ENCODE measurements at regions not wholly inside any gene's neighbourhood (a gene's known extent, or its start where the extent isn't known, plus 50 kb on each side); places are given as distances from the start of the nearest gene placed in this dataset.

DNA sequence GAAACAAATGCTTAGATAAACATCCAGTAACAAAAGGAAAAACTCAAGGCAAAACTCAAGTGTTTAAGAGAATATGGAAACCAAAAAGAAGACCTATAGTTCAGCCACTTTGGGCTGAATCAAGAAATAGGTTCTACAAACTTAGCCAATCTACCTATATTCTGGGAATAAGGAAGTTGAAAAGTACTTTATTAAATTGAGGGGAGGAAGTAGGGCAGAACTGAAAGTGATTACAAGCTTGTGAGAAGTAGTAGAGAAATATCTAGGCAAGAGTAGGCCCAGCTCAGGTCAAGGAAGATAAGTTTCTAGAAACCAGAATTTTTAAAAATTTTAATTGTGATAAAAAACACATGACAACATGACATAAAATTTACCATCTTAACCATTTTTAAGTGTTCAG, 384.8 kb upstream of the PCSK5 start:
- POLR2A ChIA-PET (ENCODE audit: low non-redundant PET) = no interaction called here
- H3K27ac ChIP-seq = no peak overlapping the region
- TF ChIP-seq, protein P1, sequence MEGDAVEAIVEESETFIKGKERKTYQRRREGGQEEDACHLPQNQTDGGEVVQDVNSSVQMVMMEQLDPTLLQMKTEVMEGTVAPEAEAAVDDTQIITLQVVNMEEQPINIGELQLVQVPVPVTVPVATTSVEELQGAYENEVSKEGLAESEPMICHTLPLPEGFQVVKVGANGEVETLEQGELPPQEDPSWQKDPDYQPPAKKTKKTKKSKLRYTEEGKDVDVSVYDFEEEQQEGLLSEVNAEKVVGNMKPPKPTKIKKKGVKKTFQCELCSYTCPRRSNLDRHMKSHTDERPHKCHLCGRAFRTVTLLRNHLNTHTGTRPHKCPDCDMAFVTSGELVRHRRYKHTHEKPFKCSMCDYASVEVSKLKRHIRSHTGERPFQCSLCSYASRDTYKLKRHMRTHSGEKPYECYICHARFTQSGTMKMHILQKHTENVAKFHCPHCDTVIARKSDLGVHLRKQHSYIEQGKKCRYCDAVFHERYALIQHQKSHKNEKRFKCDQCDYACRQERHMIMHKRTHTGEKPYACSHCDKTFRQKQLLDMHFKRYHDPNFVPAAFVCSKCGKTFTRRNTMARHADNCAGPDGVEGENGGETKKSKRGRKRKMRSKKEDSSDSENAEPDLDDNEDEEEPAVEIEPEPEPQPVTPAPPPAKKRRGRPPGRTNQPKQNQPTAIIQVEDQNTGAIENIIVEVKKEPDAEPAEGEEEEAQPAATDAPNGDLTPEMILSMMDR (conservative IDR thresholded peaks at IDR 0.05; ENCODE audit: low read depth) = no peak
- CTCF ChIA-PET = interaction anchor here (0.6 kb wide), 2 partner anchors 14 to 237 kb away, joined by 3 read pairs; no protein-coding TSS in a partner anchor
- no peak for DNase-seq (ENCODE audit: low spot score)

DNA sequence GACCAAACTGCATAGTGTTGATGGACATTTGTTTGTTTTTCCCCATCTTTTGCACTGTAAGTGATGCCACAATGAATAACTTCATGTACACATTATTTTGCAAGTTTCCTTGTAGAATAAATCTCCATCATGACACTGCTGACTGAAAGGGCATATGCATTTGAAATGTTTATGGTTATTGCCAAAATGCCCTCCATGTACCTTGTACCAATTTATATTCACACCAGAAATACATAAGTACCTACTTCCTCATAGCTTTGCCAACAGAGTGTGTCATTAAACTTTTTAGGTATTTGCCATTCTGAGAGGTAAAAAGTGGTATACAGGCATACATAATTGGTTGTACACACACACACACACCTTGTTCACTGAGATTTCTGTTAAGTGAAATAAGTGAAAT, 361.0 kb upstream of the PCSK5 start:
- ChIA-PET CTCF (no interaction called here), POLR2A (ENCODE audit: low non-redundant PET) (no interaction called here)
- TF ChIP-seq, protein P1 (conservative IDR thresholded peaks at IDR 0.05; ENCODE audit: low read depth) = no peak
- H3K27ac ChIP-seq = no peak overlapping the region
- no peak for DNase-seq (ENCODE audit: low spot score)

DNA sequence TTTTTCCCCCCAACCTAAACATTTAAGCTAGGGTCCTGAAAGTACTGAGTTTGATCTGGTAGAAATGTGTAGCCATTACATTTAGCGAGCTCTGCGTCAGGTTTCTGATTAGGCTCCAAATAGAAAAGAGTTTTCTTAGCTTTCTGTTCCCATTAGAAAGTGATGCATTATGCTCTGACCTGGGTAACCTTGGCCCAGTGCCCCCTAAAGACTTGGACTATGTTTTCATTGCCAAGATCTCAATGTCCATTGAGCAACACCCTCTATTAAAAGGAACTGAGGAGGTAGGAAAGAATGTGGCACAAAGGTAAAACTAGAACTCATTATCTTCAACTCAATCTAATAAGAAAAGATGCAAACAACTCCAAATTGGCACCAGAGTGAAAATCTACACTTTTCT, 358.9 kb upstream of the PCSK5 start:
- DNase-seq (ENCODE audit: low spot score) = no peak
- TF ChIP-seq, protein P1 (conservative IDR thresholded peaks at IDR 0.05; ENCODE audit: low read depth) = no peak
- H3K27ac ChIP-seq = no peak overlapping the region
- ChIA-PET POLR2A (ENCODE audit: low non-redundant PET) (no interaction called here), CTCF (interaction anchor here (0.6 kb wide), 1 partner anchor 90 kb away, joined by 4 read pairs; no protein-coding TSS in a partner anchor)

DNA sequence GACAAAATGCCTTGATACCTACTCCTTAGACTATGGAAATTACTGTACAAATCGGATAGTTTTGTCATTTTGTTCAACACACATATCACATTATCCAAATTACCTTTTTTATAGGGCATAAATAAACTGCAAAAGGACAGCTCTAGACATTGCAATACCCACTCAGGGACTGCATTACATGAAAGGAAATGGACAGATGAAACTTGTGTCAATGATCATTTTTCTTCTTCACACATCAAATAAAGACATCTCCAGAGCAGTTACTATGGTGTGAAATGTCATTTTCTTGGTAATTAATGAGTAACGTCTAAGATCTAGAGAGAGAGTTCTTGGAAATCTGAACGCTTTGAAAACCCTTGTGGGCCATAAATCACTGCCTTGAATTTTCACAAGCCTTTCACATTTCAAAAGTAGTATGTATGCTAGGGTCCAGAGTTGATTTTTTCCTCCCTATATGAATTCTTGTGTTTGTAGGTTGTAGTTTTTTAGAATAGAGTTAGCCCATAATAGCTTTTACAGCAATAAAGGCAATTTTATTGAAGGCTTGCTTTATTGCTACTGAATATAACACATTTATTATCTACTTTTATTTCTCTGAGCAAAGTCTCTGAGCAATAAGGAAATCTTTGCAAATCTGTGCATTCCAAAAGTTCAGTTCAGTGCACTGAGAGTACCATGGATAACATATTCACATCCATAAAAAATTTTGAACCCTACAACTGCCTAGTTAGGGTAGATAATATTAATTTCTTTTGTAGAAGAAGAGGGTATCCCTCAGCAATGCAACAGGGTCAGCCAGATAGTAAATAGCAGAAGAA, 358.0 kb upstream of the PCSK5 start:
- POLR2A ChIA-PET (ENCODE audit: low non-redundant PET) = no interaction called here
- TF ChIP-seq, protein P1 (conservative IDR thresholded peaks at IDR 0.05; ENCODE audit: low read depth) = no peak
- DNase-seq (ENCODE audit: low spot score) = no peak
- CTCF ChIA-PET = no interaction called here
- no peak overlapping the region for H3K27ac ChIP-seq

DNA sequence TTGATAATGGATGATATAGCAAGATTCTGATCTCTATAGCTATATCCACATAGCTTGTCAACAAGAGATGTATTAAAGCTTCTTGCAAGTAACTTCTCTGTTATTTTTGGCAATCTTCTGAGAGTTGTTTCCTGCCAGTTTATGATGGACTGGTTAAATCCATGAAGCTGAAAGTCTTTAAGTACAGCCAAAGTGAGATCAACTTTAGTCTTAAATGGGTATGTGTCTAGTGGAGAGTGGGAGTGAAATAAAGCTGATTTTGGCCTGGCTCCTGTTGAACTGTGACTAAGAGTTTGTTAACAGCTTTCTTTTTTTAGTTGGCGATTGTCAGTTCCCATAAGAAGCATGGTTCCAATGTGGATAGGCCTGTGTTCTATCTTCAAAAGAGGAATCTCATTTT, 350.9 kb upstream of the PCSK5 start:
- ChIA-PET CTCF (interaction anchor here (0.6 kb wide), 1 partner anchor 226 kb away, joined by 3 read pairs; no protein-coding TSS in a partner anchor), POLR2A (ENCODE audit: low non-redundant PET) (no interaction called here)
- no peak overlapping the region for H3K27ac ChIP-seq
- DNase-seq (ENCODE audit: low spot score) = no peak
- TF ChIP-seq, protein P1 (conservative IDR thresholded peaks at IDR 0.05; ENCODE audit: low read depth) = no peak

DNA sequence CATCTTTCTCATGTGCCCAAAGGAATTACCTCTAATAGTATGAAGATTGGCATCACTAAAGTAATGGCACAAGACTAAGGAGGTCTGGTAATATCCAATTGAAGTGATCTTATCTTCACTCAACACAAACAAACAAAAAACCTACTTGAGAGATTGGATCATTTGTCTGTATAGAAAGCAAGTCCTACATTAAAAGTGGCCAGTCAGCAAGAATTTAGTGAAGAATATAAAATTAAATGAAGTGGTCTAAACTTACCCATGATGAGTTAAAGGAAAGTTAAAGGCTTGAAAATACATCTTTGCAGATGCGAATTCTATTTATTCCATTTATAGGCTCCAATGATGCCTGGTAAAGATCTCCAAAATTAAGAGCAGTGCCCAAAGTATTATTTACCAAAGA, 350.3 kb upstream of the PCSK5 start:
- TF ChIP-seq, protein P1 (conservative IDR thresholded peaks at IDR 0.05; ENCODE audit: low read depth) = no peak
- no peak overlapping the region for H3K27ac ChIP-seq
- no peak for DNase-seq (ENCODE audit: low spot score)
- ChIA-PET POLR2A (ENCODE audit: low non-redundant PET) (no interaction called here), CTCF (interaction anchor here (0.6 to 0.8 kb wide), 2 partner anchors 179 to 225 kb away, joined by 3 to 5 read pairs; no protein-coding TSS in a partner anchor)

Data from RWPE1 (cell line).